ENCODE measurements at regions not wholly inside any gene's neighbourhood (a gene's known extent, or its start where the extent isn't known, plus 50 kb on each side); places are given as distances from the start of the nearest gene placed in this dataset.

DNA sequence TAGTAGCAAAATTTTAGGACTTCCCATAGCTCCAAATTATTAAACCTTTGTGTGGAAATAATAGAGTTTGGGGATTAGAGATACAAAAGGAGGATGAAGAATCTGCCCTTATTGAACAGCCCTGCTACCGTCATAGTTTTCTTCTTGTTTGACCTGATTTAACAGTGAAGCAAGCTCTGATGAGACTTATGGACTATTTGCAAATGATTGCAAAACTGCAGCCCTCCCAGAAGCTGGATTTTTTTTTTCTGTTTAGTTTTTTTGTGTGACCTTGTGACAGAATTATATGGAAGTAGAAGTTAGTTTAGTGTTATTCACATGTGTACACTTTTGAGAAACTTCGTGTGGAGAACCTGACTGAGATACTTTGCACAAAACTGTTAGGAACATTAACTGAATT is 267.8 kb downstream of the KCNRG start:
- WGBS, 2 donors = 62 to 66% methylated on average over 2 of the region's 2 CpGs
- Histone ChIP-seq H3K27me3 (no peaks in the 10 kb centered on the region), H3K4me1 (no peaks in the 10 kb centered on the region), H3K9me3 (peaks cover 0 to under 1% (median 0%) of the 10 kb centered on the region in 3 donors), H3K36me3 (replicated peaks in 1 of 2; ENCODE audit: insufficient read depth in 1 of 2, low read depth in 2 of 2) (no peaks in the 10 kb centered on the region), H3K27ac (no peak overlapping the region), H3K4me3 (no peak overlapping the region)
- no peak for DNase-seq
- intact Hi-C loops (cut with DNase I) = no loop called here
- no peak for TF ChIP-seq POLR2A (IDR thresholded peaks at IDR 0.05)
- TF ChIP-seq, protein P1, sequence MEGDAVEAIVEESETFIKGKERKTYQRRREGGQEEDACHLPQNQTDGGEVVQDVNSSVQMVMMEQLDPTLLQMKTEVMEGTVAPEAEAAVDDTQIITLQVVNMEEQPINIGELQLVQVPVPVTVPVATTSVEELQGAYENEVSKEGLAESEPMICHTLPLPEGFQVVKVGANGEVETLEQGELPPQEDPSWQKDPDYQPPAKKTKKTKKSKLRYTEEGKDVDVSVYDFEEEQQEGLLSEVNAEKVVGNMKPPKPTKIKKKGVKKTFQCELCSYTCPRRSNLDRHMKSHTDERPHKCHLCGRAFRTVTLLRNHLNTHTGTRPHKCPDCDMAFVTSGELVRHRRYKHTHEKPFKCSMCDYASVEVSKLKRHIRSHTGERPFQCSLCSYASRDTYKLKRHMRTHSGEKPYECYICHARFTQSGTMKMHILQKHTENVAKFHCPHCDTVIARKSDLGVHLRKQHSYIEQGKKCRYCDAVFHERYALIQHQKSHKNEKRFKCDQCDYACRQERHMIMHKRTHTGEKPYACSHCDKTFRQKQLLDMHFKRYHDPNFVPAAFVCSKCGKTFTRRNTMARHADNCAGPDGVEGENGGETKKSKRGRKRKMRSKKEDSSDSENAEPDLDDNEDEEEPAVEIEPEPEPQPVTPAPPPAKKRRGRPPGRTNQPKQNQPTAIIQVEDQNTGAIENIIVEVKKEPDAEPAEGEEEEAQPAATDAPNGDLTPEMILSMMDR (IDR thresholded peaks at IDR 0.05) = no peak
- ATAC-seq = no peak

DNA sequence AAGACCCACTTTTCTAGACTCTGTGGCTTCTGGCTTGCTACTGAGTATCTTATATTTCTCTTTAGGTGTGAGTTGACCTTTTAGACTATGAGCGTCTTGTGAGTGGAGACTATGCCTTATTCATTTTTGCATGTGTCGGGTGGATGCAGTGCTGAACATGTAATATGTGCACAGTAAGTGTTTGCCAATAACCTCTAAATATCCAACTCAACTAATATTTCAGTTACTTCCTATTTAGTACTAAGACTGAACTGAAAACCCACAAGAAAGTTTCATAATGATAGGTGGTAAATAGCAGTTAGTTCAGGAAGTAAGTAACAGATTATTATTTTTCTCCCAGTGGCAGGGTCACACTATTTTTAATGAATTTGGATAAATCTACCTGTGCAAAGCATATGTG is 269.3 kb downstream of the KCNRG start:
- Histone ChIP-seq H3K27ac (no peak overlapping the region), H3K27me3 (no peaks in the 10 kb centered on the region), H3K36me3 (replicated peaks in 1 of 2; ENCODE audit: insufficient read depth in 1 of 2, low read depth in 2 of 2) (no peaks in the 10 kb centered on the region), H3K4me3 (no peak overlapping the region), H3K9me3 (no peaks in the 10 kb centered on the region), H3K4me1 (no peaks in the 10 kb centered on the region)
- DNase-seq (no peak), ATAC-seq (no peak)
- intact Hi-C loops (cut with DNase I) = no loop called here
- 83 to 96% methylated on average over 2 of the region's 2 CpGs for WGBS, 2 donors
- no peak for TF ChIP-seq POLR2A (IDR thresholded peaks at IDR 0.05)
- TF ChIP-seq, protein P1 (IDR thresholded peaks at IDR 0.05) = no peak

DNA sequence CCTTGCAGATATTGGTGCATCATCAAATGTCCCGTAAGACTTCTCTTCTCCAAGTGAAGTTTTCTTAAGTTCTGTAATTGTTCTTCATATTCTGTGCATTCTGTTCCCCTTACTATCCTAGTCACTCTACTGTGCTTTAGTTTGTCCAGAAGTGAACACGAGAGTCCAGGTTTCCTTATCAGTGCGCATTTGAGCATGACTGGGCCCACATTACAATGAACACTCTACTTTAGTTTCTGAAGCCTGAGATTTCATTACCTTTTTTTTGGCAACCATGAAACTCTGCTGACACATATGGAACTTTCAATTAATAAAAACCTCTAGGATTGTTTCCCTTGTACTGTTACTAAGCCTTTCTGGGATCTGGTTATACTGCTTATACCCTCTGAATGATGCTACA is 270.0 kb downstream of the KCNRG start:
- Histone ChIP-seq H3K4me1 (no peaks in the 10 kb centered on the region), H3K9me3 (no peaks in the 10 kb centered on the region), H3K36me3 (replicated peaks in 1 of 2; ENCODE audit: insufficient read depth in 1 of 2, low read depth in 2 of 2) (no peaks in the 10 kb centered on the region), H3K27me3 (no peaks in the 10 kb centered on the region), H3K4me3 (no peak overlapping the region), H3K27ac (no peak overlapping the region)
- no peak for ATAC-seq
- WGBS, 2 donors = 88 to 93% methylated on average over 3 of the region's 3 CpGs
- TF ChIP-seq, protein P1 (IDR thresholded peaks at IDR 0.05) = no peak
- TF ChIP-seq POLR2A (IDR thresholded peaks at IDR 0.05) = no peak
- no peak for DNase-seq
- intact Hi-C loops (cut with DNase I) = no loop called here

DNA sequence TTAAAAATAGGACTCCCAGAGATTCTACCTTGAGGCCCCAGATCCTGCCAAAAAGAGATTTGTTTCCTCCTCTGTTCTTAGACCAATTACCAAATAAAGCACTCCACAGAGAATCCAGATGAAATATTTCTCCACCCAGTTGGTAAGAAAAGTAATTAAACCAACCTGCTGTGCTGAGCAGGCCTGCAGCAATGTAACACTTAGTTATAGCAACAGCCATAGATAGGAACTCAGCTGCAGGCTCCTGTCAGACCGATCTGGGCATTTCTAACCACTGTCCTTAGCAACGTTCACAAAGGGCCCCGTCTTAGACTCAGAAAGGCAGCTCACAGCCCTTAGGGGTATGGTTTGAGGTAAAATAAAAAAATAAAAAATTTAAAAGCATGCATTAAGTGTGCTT is 271.1 kb downstream of the KCNRG start:
- TF ChIP-seq, protein P1 (IDR thresholded peaks at IDR 0.05) = no peak
- TF ChIP-seq POLR2A (IDR thresholded peaks at IDR 0.05) = no peak

DNA sequence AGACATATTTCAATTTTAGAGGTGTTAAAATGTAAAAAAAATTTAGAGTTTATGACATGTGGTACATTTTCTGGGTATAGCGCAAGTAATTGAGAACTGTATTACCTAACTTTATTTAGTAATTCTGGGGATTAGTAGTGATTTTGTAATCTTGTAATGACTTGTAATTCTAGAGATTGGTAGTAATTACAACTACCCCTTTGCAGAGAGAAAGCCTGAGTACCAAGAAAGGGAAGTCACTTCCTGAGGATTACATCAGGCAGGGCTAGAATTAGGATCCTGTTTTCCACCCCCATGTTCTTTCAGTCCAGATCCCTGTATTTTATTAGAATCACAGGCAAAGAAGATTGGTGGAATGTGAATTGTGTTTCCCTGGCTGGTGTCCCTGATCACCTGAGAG is 274.9 kb downstream of the KCNRG start:
- TF ChIP-seq POLR2A (IDR thresholded peaks at IDR 0.05) = no peak
- TF ChIP-seq, protein P1 (IDR thresholded peaks at IDR 0.05) = no peak
- DNase-seq (no peak), ATAC-seq (no peak)
- Histone ChIP-seq H3K9me3 (no peaks in the 10 kb centered on the region), H3K27me3 (no peaks in the 10 kb centered on the region), H3K27ac (no peak overlapping the region), H3K4me3 (no peak overlapping the region), H3K36me3 (replicated peaks in 1 of 2; ENCODE audit: insufficient read depth in 1 of 2, low read depth in 2 of 2) (no peaks in the 10 kb centered on the region), H3K4me1 (no peaks in the 10 kb centered on the region)
- 34 to 82% methylated on average over 1 of the region's 1 CpG for WGBS, 2 donors
- intact Hi-C loops (cut with DNase I) = no loop called here

More for the DNA sequence above, 271.1 kb downstream of the KCNRG start:
- ATAC-seq (no peak), DNase-seq (no peak)
- intact Hi-C loops (cut with DNase I) = no loop called here
- no peak overlapping the region for H3K4me3 ChIP-seq
- H3K4me1 ChIP-seq = no peaks in the 10 kb centered on the region
- no peaks in the 10 kb centered on the region for H3K9me3 ChIP-seq
- no peak overlapping the region for H3K27ac ChIP-seq
- 71 to 80% methylated on average over 3 of the region's 3 CpGs for WGBS, 2 donors
- H3K27me3 ChIP-seq = no peaks in the 10 kb centered on the region
- no peaks in the 10 kb centered on the region for H3K36me3 ChIP-seq (replicated peaks in 1 of 2; ENCODE audit: insufficient read depth in 1 of 2, low read depth in 2 of 2)

Measured in body of pancreas (tissue), 4 donors.